ENCODE measurements at regions not wholly inside any gene's neighbourhood (a gene's known extent, or its start where the extent isn't known, plus 50 kb on each side); places are given as distances from the start of the nearest gene placed in this dataset.

GRCh38 chr2:226652983-226653765, 146.4 kb downstream of the IRS1 start:
- peak; percentile 31 for DNase-seq (ENCODE audit: low spot score)

- peak; percentile 96 for DNase-seq (ENCODE audit: low spot score)
These were observed 147.3 kb downstream of the IRS1 start for GRCh38 chr2:226652369-226652768.

GRCh38 chr2:226649871-226650660, 149.6 kb downstream of the IRS1 start:
- DNase-seq (ENCODE audit: low spot score) = peak; percentile 98

GRCh38 chr2:226649201-226649600, 150.4 kb downstream of the IRS1 start:
- no peak for DNase-seq (ENCODE audit: low spot score)

- DNase-seq (ENCODE audit: low spot score) = no peak
These were observed 151.8 kb downstream of the IRS1 start for GRCh38 chr2:226647621-226648518.

- DNase-seq (ENCODE audit: low spot score) = no peak
These were observed 155.2 kb downstream of the IRS1 start for GRCh38 chr2:226644399-226644865.

- no peak for DNase-seq (ENCODE audit: low spot score)
These were observed 155.7 kb downstream of the IRS1 start for GRCh38 chr2:226643946-226644282.

GRCh38 chr2:226643030-226643945, 156.3 kb downstream of the IRS1 start:
- no peak for DNase-seq (ENCODE audit: low spot score)

- DNase-seq (ENCODE audit: low spot score) = no peak
These were observed 158.6 kb downstream of the IRS1 start for GRCh38 chr2:226641008-226641407.

GRCh38 chr2:226640501-226640900, 159.1 kb downstream of the IRS1 start:
- no peak for DNase-seq (ENCODE audit: low spot score)

GRCh38 chr2:226639550-226639949, 160.1 kb downstream of the IRS1 start:
- DNase-seq (ENCODE audit: low spot score) = no peak

- no peak for DNase-seq (ENCODE audit: low spot score)
These were observed 161.0 kb downstream of the IRS1 start for GRCh38 chr2:226638576-226638975.

- DNase-seq (ENCODE audit: low spot score) = no peak
These were observed 162.2 kb downstream of the IRS1 start for GRCh38 chr2:226637383-226637782.

- no peak for DNase-seq (ENCODE audit: low spot score)
These were observed 163.0 kb downstream of the IRS1 start for GRCh38 chr2:226636586-226636985.

- no peak for DNase-seq (ENCODE audit: low spot score)
These were observed 164.5 kb downstream of the IRS1 start for GRCh38 chr2:226634943-226635604.

GRCh38 chr2:226631671-226632070, 167.9 kb downstream of the IRS1 start:
- DNase-seq (ENCODE audit: low spot score) = no peak

- no peak for DNase-seq (ENCODE audit: low spot score)
These were observed 168.4 kb downstream of the IRS1 start for GRCh38 chr2:226631187-226631586.

- DNase-seq (ENCODE audit: low spot score) = no peak
These were observed 173.7 kb downstream of the IRS1 start for GRCh38 chr2:226625946-226626345.

GRCh38 chr2:226623587-226624368, 175.8 kb downstream of the IRS1 start:
- no peak for DNase-seq (ENCODE audit: low spot score)

GRCh38 chr2:226622484-226622883, 177.1 kb downstream of the IRS1 start:
- no peak for DNase-seq (ENCODE audit: low spot score)
